Trophoblast cell (in vitro differentiated cells and primary cell): ENCODE measurements at regions not wholly inside any gene's neighbourhood (a gene's known extent, or its start where the extent isn't known, plus 50 kb on each side); places are given as distances from the start of the nearest gene placed in this dataset.

Experiments used
- DNase-seq, 2 donors: peaks; one replicate each; pipeline ENCODE4 v3.0.0-alpha.2; 2016
- H2AFZ ChIP-seq: 2 replicates; pipeline ENCODE4 v1.6.1; 2013; ENCODE audit warnings: low read length, moderate library complexity, mild to moderate bottlenecking; ENCODE audit not compliant: insufficient read depth, poor library complexity
- H2AK5ac ChIP-seq: 2 replicates; pipeline ENCODE4 v1.6.1; 2013; ENCODE audit warnings: mild to moderate bottlenecking, low read length
- H2BK120ac ChIP-seq: 2 replicates; pipeline ENCODE4 v1.6.1; 2013; ENCODE audit warnings: low read length, mild to moderate bottlenecking, moderate library complexity; ENCODE audit not compliant: insufficient read depth, poor library complexity
- H2BK12ac ChIP-seq: 2 replicates; pipeline ENCODE4 v1.6.1; 2013; ENCODE audit warnings: mild to moderate bottlenecking, low read length, moderate library complexity
- H2BK5ac ChIP-seq: 2 replicates; pipeline ENCODE4 v1.6.1; 2013; ENCODE audit warnings: low read length, low read depth, moderate library complexity, mild to moderate bottlenecking; ENCODE audit not compliant: poor library complexity
- H3K14ac ChIP-seq: 2 replicates; pipeline ENCODE4 v1.6.1; 2013; ENCODE audit warnings: mild to moderate bottlenecking, low read length
- H3K18ac ChIP-seq: 2 replicates; pipeline ENCODE4 v1.6.1; 2013; ENCODE audit warnings: mild to moderate bottlenecking, low read length
- H3K23ac ChIP-seq: 2 replicates; pipeline ENCODE4 v1.6.1; 2013; ENCODE audit warnings: low read length
- H3K27ac ChIP-seq: 2 replicates; pipeline ENCODE4 v1.5.1; 2013; ENCODE audit warnings: low read depth, mild to moderate bottlenecking, inconsistent platforms, low read length, moderate library complexity
- H3K27me3 ChIP-seq: 2 replicates; pipeline ENCODE4 v1.6.1; 2013; ENCODE audit warnings: inconsistent platforms, mild to moderate bottlenecking, low read length, moderate library complexity; ENCODE audit not compliant: insufficient read depth
- H3K36me3 ChIP-seq, 2 experiments: 1 replicate in 1 of 2; 2 replicates in 1 of 2; pipeline ENCODE4 v1.6.1; 2013; ENCODE audit warnings: low read length in 2 of 2, mild to moderate bottlenecking in 2 of 2, moderate library complexity in 1 of 2; ENCODE audit not compliant: insufficient read depth in 2 of 2, control insufficient read depth in 1 of 2
- H3K4ac ChIP-seq: 2 replicates; pipeline ENCODE4 v1.6.1; 2013; ENCODE audit warnings: low read depth, mild to moderate bottlenecking, low read length, moderate library complexity
- H3K4me1 ChIP-seq, 2 experiments: 1 replicate in 1 of 2; 2 replicates in 1 of 2; pipeline ENCODE4 v1.6.1; 2013; ENCODE audit warnings: low read length in 2 of 2, mild to moderate bottlenecking in 2 of 2, moderate library complexity in 1 of 2; ENCODE audit not compliant: insufficient read depth in 2 of 2, control insufficient read depth in 1 of 2
- H3K4me2 ChIP-seq: 2 replicates; pipeline ENCODE4 v1.6.1; 2013; ENCODE audit warnings: inconsistent platforms, mild to moderate bottlenecking, low read length, moderate library complexity
- H3K4me3 ChIP-seq: 2 replicates; pipeline ENCODE4 v1.5.1; 2013; ENCODE audit warnings: mild to moderate bottlenecking, low read depth, low read length, inconsistent platforms
- H3K79me1 ChIP-seq: one replicate; pipeline ENCODE4 v1.6.1; 2013; ENCODE audit warnings: low read length
- H3K79me2 ChIP-seq: 2 replicates; pipeline ENCODE4 v1.6.1; 2013; ENCODE audit warnings: low read length, mild to moderate bottlenecking; ENCODE audit not compliant: control insufficient read depth, insufficient read depth, poor library complexity
- H3K9ac ChIP-seq: 2 replicates; pipeline ENCODE4 v1.6.1; 2013; ENCODE audit warnings: mild to moderate bottlenecking, low read length
- H3K9me3 ChIP-seq: 2 replicates; pipeline ENCODE4 v1.6.1; 2013; ENCODE audit warnings: low read depth, mild to moderate bottlenecking, control low read depth, inconsistent platforms, low read length; ENCODE audit not compliant: insufficient read depth
- H4K12ac ChIP-seq: 2 replicates; pipeline ENCODE4 v1.6.1; 2013; ENCODE audit warnings: low read depth, mild to moderate bottlenecking, low read length, moderate library complexity
- H4K8ac ChIP-seq: 2 replicates; pipeline ENCODE4 v1.6.1; 2013; ENCODE audit warnings: low read depth, mild to moderate bottlenecking, low read length, moderate library complexity
- H4K91ac ChIP-seq: one replicate; pipeline ENCODE4 v1.6.1; 2013; ENCODE audit warnings: low read depth, mild to moderate bottlenecking, low read length, moderate library complexity
- WGBS: extraction: QIAGEN DNeasy Blood & Tissue Kit; methylation state at CpG from one replicate; pipeline ENCODE4 v1.1.7; 2013; ENCODE audit warnings: missing lambda C conversion rate; ENCODE audit not compliant: insufficient read length, insufficient coverage; ENCODE audit errors: extremely low coverage; 5-methylcytosine and 5-hydroxymethylcytosine counted together

DNA sequence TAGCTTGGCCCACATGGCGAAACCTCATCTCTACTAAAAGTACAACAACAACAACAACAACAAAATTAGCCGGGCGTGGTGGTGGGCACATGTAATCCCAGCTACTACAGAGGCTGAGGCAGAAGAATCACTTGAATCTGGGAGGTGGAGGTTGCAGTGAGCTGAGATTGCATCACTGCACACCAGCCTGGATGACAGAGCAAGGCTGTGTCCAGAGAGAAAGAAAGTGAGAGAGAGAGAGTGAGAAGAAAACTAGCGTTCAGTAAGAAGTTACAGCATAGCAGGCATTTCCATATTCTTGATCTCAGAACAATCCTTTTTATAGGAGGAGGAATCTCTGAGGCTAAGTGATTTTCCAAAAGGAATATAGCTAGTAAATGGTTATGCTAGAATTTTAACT lies 1076.1 kb downstream of the AGBL1 start:
- Histone ChIP-seq H3K27me3 (no peaks in the 10 kb centered on the region), H2BK120ac (no peak overlapping the region), H3K36me3 (no peaks in the 10 kb centered on the region), H4K12ac (no peak overlapping the region), H4K8ac (no peak overlapping the region), H2BK5ac (no peak overlapping the region), H3K4me1 (no peaks in the 10 kb centered on the region), H3K18ac (no peak overlapping the region), H3K4me2 (no peak overlapping the region), H2AFZ (no peak overlapping the region), H3K4me3 (no peak overlapping the region), H2BK12ac (no peak overlapping the region), H3K4ac (no peak overlapping the region), H4K91ac (no peak overlapping the region), H2AK5ac (no peak overlapping the region), H3K9me3 (no peaks in the 10 kb centered on the region), H3K14ac (no peak overlapping the region), H3K79me1 (no peaks in the 10 kb centered on the region), H3K23ac (no peak overlapping the region), H3K9ac (no peak overlapping the region), H3K27ac (no peak overlapping the region), H3K79me2 (no peaks in the 10 kb centered on the region)
- no peak for DNase-seq
- WGBS: no CpG with 5 or more reads among the region's 4 CpGs

DNA sequence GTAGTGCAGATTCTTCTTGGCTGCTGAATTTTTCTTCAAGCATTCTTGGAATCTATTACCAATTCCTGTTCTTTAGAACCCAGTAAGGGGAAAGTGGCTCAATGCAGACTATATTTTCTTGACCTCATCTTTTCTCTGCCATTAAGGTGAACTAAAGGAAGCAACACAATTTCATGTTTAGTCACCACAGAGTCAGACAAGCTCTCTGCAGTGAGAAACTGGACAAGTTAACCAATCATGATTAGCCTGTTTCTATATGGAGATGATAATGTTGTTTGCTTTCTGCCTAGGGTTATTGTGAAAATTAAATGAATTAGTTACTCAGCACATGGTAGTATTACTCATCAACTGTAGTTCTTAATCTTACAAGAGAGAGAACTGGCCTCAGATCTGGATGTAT lies 1075.1 kb downstream of the AGBL1 start:
- H3K79me2 ChIP-seq: no peaks in the 10 kb centered on the region
- no peak overlapping the region for H4K12ac ChIP-seq
- H3K4me2 ChIP-seq: no peak overlapping the region
- H3K4ac ChIP-seq: no peak overlapping the region
- H3K4me1 ChIP-seq: no peaks in the 10 kb centered on the region
- H3K4me3 ChIP-seq: no peak overlapping the region
- H4K8ac ChIP-seq: no peak overlapping the region
- H3K27ac ChIP-seq: no peak overlapping the region
- no peak overlapping the region for H3K18ac ChIP-seq
- H3K9me3 ChIP-seq: no peaks in the 10 kb centered on the region
- no peaks in the 10 kb centered on the region for H3K79me1 ChIP-seq
- no peak for DNase-seq
- no peak overlapping the region for H2BK5ac ChIP-seq
- H2BK120ac ChIP-seq: no peak overlapping the region
- H3K9ac ChIP-seq: no peak overlapping the region
- H3K14ac ChIP-seq: no peak overlapping the region
- H2AK5ac ChIP-seq: no peak overlapping the region
- H4K91ac ChIP-seq: no peak overlapping the region
- H3K36me3 ChIP-seq: no peaks in the 10 kb centered on the region
- H2AFZ ChIP-seq: no peak overlapping the region
- no peaks in the 10 kb centered on the region for H3K27me3 ChIP-seq
- H2BK12ac ChIP-seq: no peak overlapping the region
- H3K23ac ChIP-seq: no peak overlapping the region

DNA sequence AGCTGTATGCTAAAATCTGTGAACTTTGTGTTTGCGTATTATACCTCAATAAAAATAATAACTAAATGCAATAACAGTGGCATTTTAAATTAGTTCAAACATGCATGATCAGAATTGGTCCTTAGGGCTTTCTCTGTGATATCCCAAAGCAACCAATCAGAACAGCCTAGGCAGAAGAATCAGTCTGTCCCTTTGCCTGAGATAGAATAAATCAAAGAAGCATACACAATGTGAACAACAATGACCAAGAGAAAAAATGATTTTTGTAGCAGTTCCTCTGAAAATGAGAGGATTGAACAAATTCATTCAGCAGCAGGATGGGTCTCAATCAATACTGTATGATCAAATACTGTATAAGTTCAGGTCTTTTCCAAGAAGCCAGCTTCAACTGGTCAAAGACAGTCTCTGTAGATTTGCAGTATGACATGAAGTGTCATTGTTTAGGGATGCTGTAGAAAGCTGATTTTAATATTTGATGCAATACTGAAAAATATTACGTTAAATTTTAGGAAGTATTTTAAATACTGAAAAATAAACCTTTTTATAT lies 1071.6 kb downstream of the AGBL1 start:
- DNase-seq: no peak
- Histone ChIP-seq H4K12ac (no peak overlapping the region), H3K79me2 (no peaks in the 10 kb centered on the region), H2BK12ac (no peak overlapping the region), H3K9ac (no peak overlapping the region), H3K4me1 (no peaks in the 10 kb centered on the region), H3K27me3 (no peaks in the 10 kb centered on the region), H3K14ac (no peak overlapping the region), H3K9me3 (no peaks in the 10 kb centered on the region), H2BK120ac (no peak overlapping the region), H3K18ac (no peak overlapping the region), H3K79me1 (no peaks in the 10 kb centered on the region), H3K4me2 (no peak overlapping the region), H3K36me3 (no peaks in the 10 kb centered on the region), H3K27ac (no peak overlapping the region), H3K4ac (no peak overlapping the region), H3K23ac (no peak overlapping the region), H2AK5ac (no peak overlapping the region), H4K8ac (no peak overlapping the region), H4K91ac (no peak overlapping the region), H3K4me3 (no peak overlapping the region), H2AFZ (no peak overlapping the region), H2BK5ac (no peak overlapping the region)
- no CpG with 5 or more reads among the region's 2 CpGs for whole genome bisulfite sequencing

DNA sequence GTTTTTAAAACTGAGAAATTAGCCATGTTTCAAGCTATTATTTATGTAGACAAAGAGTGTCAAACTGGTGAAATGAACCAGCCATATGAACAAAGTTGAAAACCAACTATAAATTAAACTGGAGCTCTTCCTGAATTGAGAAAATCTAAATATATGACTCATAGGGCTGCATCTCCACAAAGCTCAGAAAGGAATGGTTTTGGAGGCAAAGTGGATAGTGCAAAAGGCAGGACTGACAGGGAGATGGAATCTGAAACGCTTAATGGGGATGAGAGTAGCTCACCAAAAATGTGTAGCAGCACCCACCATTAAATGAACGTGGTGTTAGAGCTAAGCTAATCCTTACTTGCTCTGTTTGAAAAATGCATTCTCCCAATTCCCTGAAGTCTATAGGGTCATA lies 1066.0 kb downstream of the AGBL1 start:
- no peak overlapping the region for H3K23ac ChIP-seq
- no peak overlapping the region for H4K12ac ChIP-seq
- H2BK120ac ChIP-seq: no peak overlapping the region
- no peak overlapping the region for H3K14ac ChIP-seq
- no peak overlapping the region for H3K4ac ChIP-seq
- no peaks in the 10 kb centered on the region for H3K4me1 ChIP-seq
- no peaks in the 10 kb centered on the region for H3K36me3 ChIP-seq
- WGBS: no CpG with 5 or more reads among the region's 2 CpGs
- no peak overlapping the region for H2BK12ac ChIP-seq
- H4K8ac ChIP-seq: no peak overlapping the region
- H3K18ac ChIP-seq: no peak overlapping the region
- no peak overlapping the region for H3K4me2 ChIP-seq
- H3K79me2 ChIP-seq: no peaks in the 10 kb centered on the region
- H3K27ac ChIP-seq: no peak overlapping the region
- no peak overlapping the region for H2BK5ac ChIP-seq
- H3K4me3 ChIP-seq: no peak overlapping the region
- H4K91ac ChIP-seq: no peak overlapping the region
- H3K27me3 ChIP-seq: no peaks in the 10 kb centered on the region
- no peaks in the 10 kb centered on the region for H3K9me3 ChIP-seq
- H2AK5ac ChIP-seq: no peak overlapping the region
- no peak overlapping the region for H2AFZ ChIP-seq
- no peak for DNase-seq
- no peak overlapping the region for H3K9ac ChIP-seq
- no peaks in the 10 kb centered on the region for H3K79me1 ChIP-seq
